Uterus (tissue), 3 donors: ENCODE measurements at regions not wholly inside any gene's neighbourhood (a gene's known extent, or its start where the extent isn't known, plus 50 kb on each side); places are given as distances from the start of the nearest gene placed in this dataset.

Source experiments
- DNase-seq, 2 donors: peaks; one replicate each; pipeline ENCODE4 v3.0.0-alpha.2; 2019 to 2020
- H3K27ac ChIP-seq, 2 donors: fragments of 200-600 bp; sonication (generic); 1 replicate in 1 of 2; 2 replicates in 1 of 2; pipeline ENCODE4 v1.5.1; 2016 to 2018
- H3K27me3 ChIP-seq, 2 donors: fragments of 200-600 bp; sonication (generic); one replicate each; pipeline ENCODE4 v1.5.1; 2018 to 2019; ENCODE audit warnings: control low read depth in 1 of 2
- H3K36me3 ChIP-seq, 2 donors: fragments of 200-600 bp; sonication (generic); one replicate each; pipeline ENCODE4 v1.5.1; 2019; ENCODE audit warnings: control low read depth in 1 of 2
- H3K4me1 ChIP-seq, 2 donors: fragments of 200-600 bp; sonication (generic); one replicate each; pipeline ENCODE4 v1.5.1; 2018 to 2019; ENCODE audit warnings: control low read depth in 1 of 2
- H3K4me3 ChIP-seq, 2 donors: fragments of 200-600 bp; sonication (generic); 1 replicate in 1 of 2; 2 replicates in 1 of 2; pipeline ENCODE4 v1.5.1; 2018 to 2019; ENCODE audit warnings: mild to moderate bottlenecking in 1 of 2
- H3K9me3 ChIP-seq, 2 donors: fragments of 200-600 bp; sonication (generic); one replicate each; pipeline ENCODE4 v1.5.1; 2019; ENCODE audit warnings: control low read depth in 1 of 2
- CTCF ChIP-seq, 4 experiments: fragments of 200-600 bp in 2 of 4; fragments of 450-650 bp in 2 of 4; sonication (generic) in 2 of 4; IDR thresholded peaks; one replicate each; pipeline ENCODE4 v1.5.1; 2016 to 2019; ENCODE audit warnings: antibody characterized with exemption in 4 of 4, mild to moderate bottlenecking in 2 of 4, moderate library complexity in 1 of 4
- POLR2A ChIP-seq, 2 donors: fragments of 450-650 bp; IDR thresholded peaks; one replicate each; pipeline ENCODE4 v1.6.1; 2016; ENCODE audit warnings: antibody characterized with exemption in 2 of 2, mild to moderate bottlenecking in 1 of 2, moderate library complexity in 1 of 2
- intact Hi-C: fragments of 100-400 bp; cut with DNase I; formaldehyde crosslinking; loops from one replicate; pipeline ENCODE4 v1.15.1; 2023; ENCODE audit warnings: low total_unique reads
- donor health status: DM: yes; HTN: yes; CAD: no.

GRCh38 chr3:16825617-16826204, 59.0 kb upstream of the PLCL2 start:
- no peak overlapping the region for H3K4me3 ChIP-seq
- TF ChIP-seq POLR2A (IDR thresholded peaks at IDR 0.05): no peak
- no peak for TF ChIP-seq CTCF (IDR thresholded peaks at IDR 0.05)
- peak overlapping the region in 1 of 2 donors; percentile 16 for H3K27ac ChIP-seq
- intact Hi-C loops: no loop called here
- DNase-seq: no peak
- no peaks in the 10 kb centered on the region for H3K4me1 ChIP-seq
- H3K36me3 ChIP-seq: no peaks in the 10 kb centered on the region
- no peaks in the 10 kb centered on the region for H3K9me3 ChIP-seq
- H3K27me3 ChIP-seq: no peaks in the 10 kb centered on the region

GRCh38 chr3:16828815-16829214, 55.9 kb upstream of the PLCL2 start:
- Histone ChIP-seq H3K36me3 (no peaks in the 10 kb centered on the region), H3K9me3 (no peaks in the 10 kb centered on the region), H3K4me1 (no peaks in the 10 kb centered on the region), H3K4me3 (no peak overlapping the region), H3K27ac (no peak overlapping the region), H3K27me3 (no peaks in the 10 kb centered on the region)
- no peak for TF ChIP-seq POLR2A (IDR thresholded peaks at IDR 0.05)
- no peak for TF ChIP-seq CTCF (IDR thresholded peaks at IDR 0.05)
- intact Hi-C loops: no loop called here
- no peak for DNase-seq

- Histone ChIP-seq H3K4me3 (no peak overlapping the region), H3K4me1 (no peaks in the 10 kb centered on the region), H3K27me3 (no peaks in the 10 kb centered on the region), H3K36me3 (no peaks in the 10 kb centered on the region), H3K27ac (no peak overlapping the region), H3K9me3 (no peaks in the 10 kb centered on the region)
- DNase-seq: no peak
- intact Hi-C loops: no loop called here
- no peak for TF ChIP-seq POLR2A (IDR thresholded peaks at IDR 0.05)
- no peak for TF ChIP-seq CTCF (IDR thresholded peaks at IDR 0.05)
Observed at GRCh38 chr3:16831846-16832245, 52.9 kb upstream of the PLCL2 start.

DNA sequence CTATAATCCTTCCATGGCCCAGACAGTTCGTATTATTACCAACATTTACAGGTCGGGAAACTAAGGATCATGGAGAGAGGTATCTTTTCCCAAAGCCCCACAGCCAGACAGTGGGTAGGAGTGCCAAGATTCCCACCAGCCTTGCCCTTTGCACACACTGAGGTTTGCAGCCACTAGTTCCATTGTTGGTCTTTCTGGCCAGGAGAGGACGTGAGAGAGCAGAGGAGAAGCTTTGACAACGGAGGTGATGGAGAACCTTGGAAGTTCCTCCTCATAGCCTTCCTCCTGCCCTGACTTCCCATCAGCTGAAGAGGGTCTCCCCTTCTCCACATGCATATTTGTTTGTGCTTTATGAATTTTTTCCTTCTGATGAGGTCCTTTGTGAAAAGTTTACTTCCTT, 50.5 kb upstream of the PLCL2 start:
- DNase-seq: no peak
- H3K27ac ChIP-seq: no peak overlapping the region
- intact Hi-C loops: no loop called here
- no peaks in the 10 kb centered on the region for H3K27me3 ChIP-seq
- no peaks in the 10 kb centered on the region for H3K9me3 ChIP-seq
- no peaks in the 10 kb centered on the region for H3K36me3 ChIP-seq
- no peak overlapping the region for H3K4me3 ChIP-seq
- H3K4me1 ChIP-seq: no peaks in the 10 kb centered on the region
- TF ChIP-seq POLR2A (IDR thresholded peaks at IDR 0.05) (no peak), CTCF (IDR thresholded peaks at IDR 0.05) (no peak)

DNA sequence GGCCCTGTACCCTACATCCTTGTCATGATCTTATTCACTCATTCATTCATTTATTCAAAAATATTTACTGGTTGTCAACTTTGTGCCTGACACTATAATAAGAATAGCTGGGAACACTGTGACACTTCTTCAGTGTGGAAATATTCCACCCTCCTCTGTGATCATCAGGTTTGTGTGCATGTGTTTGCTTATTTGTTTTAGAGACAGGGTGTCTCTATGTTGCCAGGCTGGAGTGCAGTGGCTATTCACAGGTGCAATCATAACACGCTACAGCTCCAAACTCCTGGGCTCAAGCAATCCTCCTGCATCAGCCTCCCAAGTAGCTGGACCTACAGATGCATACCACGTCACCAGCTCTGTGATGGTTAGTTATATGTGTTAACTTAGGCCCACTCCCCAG, 50.0 kb upstream of the PLCL2 start:
- TF ChIP-seq CTCF (IDR thresholded peaks at IDR 0.05) (no peak), POLR2A (IDR thresholded peaks at IDR 0.05) (no peak)
- no peak for DNase-seq
- H3K36me3 ChIP-seq: no peaks in the 10 kb centered on the region
- no peaks in the 10 kb centered on the region for H3K4me1 ChIP-seq
- no peaks in the 10 kb centered on the region for H3K27me3 ChIP-seq
- no peak overlapping the region for H3K4me3 ChIP-seq
- H3K9me3 ChIP-seq: no peaks in the 10 kb centered on the region
- no peak overlapping the region for H3K27ac ChIP-seq
- intact Hi-C loops: no loop called here
